ENCODE measurements at regions not wholly inside any gene's neighbourhood (a gene's known extent, or its start where the extent isn't known, plus 50 kb on each side); places are given as distances from the start of the nearest gene placed in this dataset.

DNA sequence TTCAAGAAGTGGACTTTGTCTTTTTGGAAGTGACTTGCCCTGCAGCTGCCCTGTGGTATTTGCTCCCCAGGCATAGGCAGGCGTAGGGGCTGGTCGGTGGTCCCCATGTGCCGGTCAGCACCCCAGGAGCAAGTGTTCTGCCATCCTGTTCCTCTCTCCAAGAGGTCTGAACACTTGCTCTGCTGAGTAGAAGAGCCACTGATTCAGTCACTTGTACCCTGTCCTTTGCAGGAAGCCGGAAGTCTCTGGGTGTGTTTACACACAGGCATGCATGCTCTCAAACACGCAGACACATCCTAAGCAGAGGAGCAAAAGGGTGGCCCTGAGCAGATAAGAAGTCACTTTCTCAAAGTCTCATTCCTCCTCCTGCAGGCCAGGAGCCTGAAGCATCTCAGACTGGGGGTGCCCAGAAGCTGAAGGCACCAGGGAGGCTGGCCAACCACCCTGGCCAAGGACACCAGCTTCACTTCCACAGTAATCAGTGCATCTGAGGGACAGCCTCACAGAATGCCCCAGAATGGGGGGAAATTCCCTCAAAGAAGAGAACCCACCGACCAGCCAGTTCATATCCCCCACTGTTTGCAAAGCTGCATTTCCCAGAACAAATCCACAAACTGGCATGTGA, 88.7 kb upstream of the POMGNT2 start:
- Histone ChIP-seq H3K4me1 (no peaks in the 10 kb centered on the region), H3K36me3 (ENCODE audit: control insufficient read depth, insufficient read depth, low read length) (no peaks in the 10 kb centered on the region), H3K27me3 (replicated peaks; ENCODE audit: control insufficient read depth, insufficient read depth, low read length) (no peaks in the 10 kb centered on the region), H3K9me3 (no peaks in the 10 kb centered on the region), H3K4me3 (ENCODE audit: low read depth, low read length) (no peak overlapping the region)
- intact Hi-C loops (cut with micrococcal nuclease; ENCODE audit: unreplicated experiment) = no loop called here
- DNase-seq = no peak
- BruUV-seq (replicated peaks) = no TSS peak
- no peak overlapping the region for H3K27ac Mint-ChIP-seq (ENCODE audit: unreplicated experiment)
- no peak overlapping the region for H3K4me3 Mint-ChIP-seq (ENCODE audit: unreplicated experiment)
- no peaks in the 10 kb centered on the region for H3K9me3 Mint-ChIP-seq (ENCODE audit: unreplicated experiment)
- ChIA-PET POLR2A (no interaction called here), CTCF (no interaction called here)
- TF ChIP-seq, protein P1, sequence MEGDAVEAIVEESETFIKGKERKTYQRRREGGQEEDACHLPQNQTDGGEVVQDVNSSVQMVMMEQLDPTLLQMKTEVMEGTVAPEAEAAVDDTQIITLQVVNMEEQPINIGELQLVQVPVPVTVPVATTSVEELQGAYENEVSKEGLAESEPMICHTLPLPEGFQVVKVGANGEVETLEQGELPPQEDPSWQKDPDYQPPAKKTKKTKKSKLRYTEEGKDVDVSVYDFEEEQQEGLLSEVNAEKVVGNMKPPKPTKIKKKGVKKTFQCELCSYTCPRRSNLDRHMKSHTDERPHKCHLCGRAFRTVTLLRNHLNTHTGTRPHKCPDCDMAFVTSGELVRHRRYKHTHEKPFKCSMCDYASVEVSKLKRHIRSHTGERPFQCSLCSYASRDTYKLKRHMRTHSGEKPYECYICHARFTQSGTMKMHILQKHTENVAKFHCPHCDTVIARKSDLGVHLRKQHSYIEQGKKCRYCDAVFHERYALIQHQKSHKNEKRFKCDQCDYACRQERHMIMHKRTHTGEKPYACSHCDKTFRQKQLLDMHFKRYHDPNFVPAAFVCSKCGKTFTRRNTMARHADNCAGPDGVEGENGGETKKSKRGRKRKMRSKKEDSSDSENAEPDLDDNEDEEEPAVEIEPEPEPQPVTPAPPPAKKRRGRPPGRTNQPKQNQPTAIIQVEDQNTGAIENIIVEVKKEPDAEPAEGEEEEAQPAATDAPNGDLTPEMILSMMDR (IDR thresholded peaks at IDR 0.05; ENCODE audit: insufficient read depth in 1 of 2, low read depth in 1 of 2, low read length in 1 of 2, severe bottlenecking in 1 of 2, unreplicated experiment in 1 of 2) = no peak
- H3K36me3 Mint-ChIP-seq (ENCODE audit: insufficient read depth, unreplicated experiment) = no peaks in the 10 kb centered on the region
- H3K27me3 Mint-ChIP-seq (ENCODE audit: insufficient read depth, unreplicated experiment) = no peaks in the 10 kb centered on the region
- no peaks in the 10 kb centered on the region for H3K4me1 Mint-ChIP-seq (ENCODE audit: low read depth, unreplicated experiment)

DNA sequence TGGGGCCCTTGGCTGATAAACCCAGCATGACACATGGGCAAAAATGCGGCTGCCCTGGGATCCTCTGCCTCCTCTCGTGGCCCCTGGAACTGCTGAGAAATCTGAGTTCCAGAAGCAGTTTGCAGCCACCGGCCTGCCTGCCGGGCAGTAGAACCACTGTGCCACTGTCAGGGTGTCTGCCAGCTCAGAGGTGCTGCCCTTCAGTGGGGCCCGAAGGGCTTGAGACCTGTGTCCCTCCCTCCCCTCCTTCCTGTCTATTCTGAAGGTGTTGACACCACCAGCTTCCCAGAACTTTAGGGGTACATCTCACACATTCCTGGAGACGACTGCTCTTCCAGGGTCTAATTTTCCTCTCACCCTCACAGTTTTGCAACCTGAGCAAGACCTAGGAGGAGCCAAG, 88.2 kb upstream of the POMGNT2 start:
- H3K36me3 ChIP-seq (ENCODE audit: control insufficient read depth, insufficient read depth, low read length) = no peaks in the 10 kb centered on the region
- TF ChIP-seq, protein P1 (IDR thresholded peaks at IDR 0.05; ENCODE audit: insufficient read depth in 1 of 2, low read depth in 1 of 2, low read length in 1 of 2, severe bottlenecking in 1 of 2, unreplicated experiment in 1 of 2) = no peak
- intact Hi-C loops (cut with micrococcal nuclease; ENCODE audit: unreplicated experiment) = no loop called here
- DNase-seq = no peak
- Mint-ChIP-seq H3K4me1 (ENCODE audit: low read depth, unreplicated experiment) (no peaks in the 10 kb centered on the region), H3K27me3 (ENCODE audit: insufficient read depth, unreplicated experiment) (no peaks in the 10 kb centered on the region), H3K27ac (ENCODE audit: unreplicated experiment) (no peak overlapping the region), H3K4me3 (ENCODE audit: unreplicated experiment) (no peak overlapping the region), H3K36me3 (ENCODE audit: insufficient read depth, unreplicated experiment) (no peaks in the 10 kb centered on the region), H3K9me3 (ENCODE audit: unreplicated experiment) (no peaks in the 10 kb centered on the region)
- no peaks in the 10 kb centered on the region for H3K9me3 ChIP-seq
- no TSS peak for BruUV-seq (replicated peaks)
- no peaks in the 10 kb centered on the region for H3K4me1 ChIP-seq
- CTCF ChIA-PET = no interaction called here
- POLR2A ChIA-PET = no interaction called here
- H3K27me3 ChIP-seq (replicated peaks; ENCODE audit: control insufficient read depth, insufficient read depth, low read length) = no peaks in the 10 kb centered on the region
- H3K4me3 ChIP-seq (ENCODE audit: low read depth, low read length) = no peak overlapping the region

DNA sequence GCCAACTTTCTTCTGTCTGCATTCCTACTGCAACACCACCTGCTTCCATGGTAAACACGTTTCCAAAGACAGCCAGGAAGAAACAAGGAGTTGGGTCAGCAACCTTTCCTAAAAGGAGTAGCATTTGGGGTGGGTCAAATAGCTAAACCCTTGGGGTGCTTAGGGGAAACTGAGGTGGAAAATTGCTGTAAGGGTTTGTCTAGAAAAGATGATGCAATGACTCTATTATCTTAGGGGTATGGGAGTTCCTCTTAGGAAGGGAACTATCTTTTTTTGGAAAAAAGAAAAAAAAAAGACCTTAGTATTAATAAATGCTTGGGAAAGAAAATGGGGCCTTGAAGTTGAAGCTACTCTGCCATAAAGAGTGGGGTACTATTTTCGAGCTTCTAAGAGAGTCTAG, 86.1 kb upstream of the POMGNT2 start:
- CTCF ChIA-PET = no interaction called here
- no peaks in the 10 kb centered on the region for H3K27me3 Mint-ChIP-seq (ENCODE audit: insufficient read depth, unreplicated experiment)

More for the DNA sequence above, 86.1 kb upstream of the POMGNT2 start:
- Histone ChIP-seq H3K36me3 (ENCODE audit: control insufficient read depth, insufficient read depth, low read length) (no peaks in the 10 kb centered on the region), H3K27me3 (replicated peaks; ENCODE audit: control insufficient read depth, insufficient read depth, low read length) (no peaks in the 10 kb centered on the region), H3K4me1 (no peaks in the 10 kb centered on the region), H3K9me3 (no peaks in the 10 kb centered on the region), H3K4me3 (ENCODE audit: low read depth, low read length) (no peak overlapping the region)
- no peaks in the 10 kb centered on the region for H3K9me3 Mint-ChIP-seq (ENCODE audit: unreplicated experiment)
- no peak overlapping the region for H3K4me3 Mint-ChIP-seq (ENCODE audit: unreplicated experiment)
- POLR2A ChIA-PET = no interaction called here
- no TSS peak for BruUV-seq (replicated peaks)
- intact Hi-C loops (cut with micrococcal nuclease; ENCODE audit: unreplicated experiment) = no loop called here
- no peaks in the 10 kb centered on the region for H3K4me1 Mint-ChIP-seq (ENCODE audit: low read depth, unreplicated experiment)
- H3K36me3 Mint-ChIP-seq (ENCODE audit: insufficient read depth, unreplicated experiment) = no peaks in the 10 kb centered on the region
- H3K27ac Mint-ChIP-seq (ENCODE audit: unreplicated experiment) = no peak overlapping the region
- no peak for DNase-seq
- TF ChIP-seq, protein P1 (IDR thresholded peaks at IDR 0.05; ENCODE audit: insufficient read depth in 1 of 2, low read depth in 1 of 2, low read length in 1 of 2, severe bottlenecking in 1 of 2, unreplicated experiment in 1 of 2) = no peak
